Suprapubic skin (tissue), 4 donors: ENCODE measurements at regions not wholly inside any gene's neighbourhood (a gene's known extent, or its start where the extent isn't known, plus 50 kb on each side); places are given as distances from the start of the nearest gene placed in this dataset.

Source experiments
- EP300 ChIP-seq: sonication (generic); formaldehyde crosslinking; IDR thresholded peaks from one replicate; pipeline ENCODE4 v1.6.1; 2017; ENCODE audit warnings: antibody characterized with exemption
- POLR2A ChIP-seq, 2 donors: fragments of 450-650 bp; IDR thresholded peaks; one replicate each; pipeline ENCODE4 v1.6.1; 2017; ENCODE audit warnings: antibody characterized with exemption in 2 of 2, mild to moderate bottlenecking in 2 of 2, moderate library complexity in 2 of 2
- POLR2AphosphoS5 ChIP-seq, 3 donors: sonication (generic); formaldehyde crosslinking; IDR thresholded peaks; one replicate each; pipeline ENCODE4 v1.6.1; 2017; ENCODE audit warnings: antibody characterized with exemption in 3 of 3
- TF ChIP-seq, protein P1 (sequence below), 2 donors: fragments of 200-600 bp in 1 of 2; fragments of 450-650 bp in 1 of 2; sonication (generic) in 1 of 2; IDR thresholded peaks; one replicate each; pipeline ENCODE4 v1.5.1; 2016 to 2019; ENCODE audit warnings: antibody characterized with exemption in 2 of 2, mild to moderate bottlenecking in 1 of 2, moderate library complexity in 1 of 2

DNA sequence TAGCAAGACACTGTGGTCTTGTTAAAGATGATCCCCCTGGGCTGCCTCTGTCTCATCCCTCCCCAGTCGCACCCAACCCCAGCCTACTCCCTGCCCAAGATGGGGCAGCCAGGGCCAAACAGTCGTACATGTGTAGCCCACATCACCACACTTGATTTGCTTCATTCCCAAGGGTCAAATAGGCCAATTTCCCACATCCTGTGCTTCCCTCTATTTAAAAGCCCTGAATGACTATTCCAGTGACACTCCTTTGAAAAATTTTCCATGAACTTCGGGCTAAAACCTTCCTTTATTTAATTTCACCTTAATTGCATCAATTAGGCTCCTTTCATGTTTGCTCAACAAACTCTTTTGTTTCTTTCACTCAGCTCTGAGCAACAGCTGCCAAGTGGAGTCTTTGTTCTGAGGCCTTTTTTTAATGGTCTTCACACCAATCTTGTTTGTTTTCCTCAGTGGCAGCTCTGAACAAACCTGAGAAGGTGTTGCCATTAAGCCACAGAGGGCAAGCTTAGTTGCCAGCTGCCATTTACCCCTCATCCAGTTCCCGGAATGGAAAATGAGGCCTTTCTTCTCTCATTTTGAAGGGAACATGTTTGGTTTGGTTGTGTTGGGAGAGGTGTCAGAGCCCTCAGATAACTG, 126.9 kb downstream of the APIP start:
- TF ChIP-seq, protein P1, sequence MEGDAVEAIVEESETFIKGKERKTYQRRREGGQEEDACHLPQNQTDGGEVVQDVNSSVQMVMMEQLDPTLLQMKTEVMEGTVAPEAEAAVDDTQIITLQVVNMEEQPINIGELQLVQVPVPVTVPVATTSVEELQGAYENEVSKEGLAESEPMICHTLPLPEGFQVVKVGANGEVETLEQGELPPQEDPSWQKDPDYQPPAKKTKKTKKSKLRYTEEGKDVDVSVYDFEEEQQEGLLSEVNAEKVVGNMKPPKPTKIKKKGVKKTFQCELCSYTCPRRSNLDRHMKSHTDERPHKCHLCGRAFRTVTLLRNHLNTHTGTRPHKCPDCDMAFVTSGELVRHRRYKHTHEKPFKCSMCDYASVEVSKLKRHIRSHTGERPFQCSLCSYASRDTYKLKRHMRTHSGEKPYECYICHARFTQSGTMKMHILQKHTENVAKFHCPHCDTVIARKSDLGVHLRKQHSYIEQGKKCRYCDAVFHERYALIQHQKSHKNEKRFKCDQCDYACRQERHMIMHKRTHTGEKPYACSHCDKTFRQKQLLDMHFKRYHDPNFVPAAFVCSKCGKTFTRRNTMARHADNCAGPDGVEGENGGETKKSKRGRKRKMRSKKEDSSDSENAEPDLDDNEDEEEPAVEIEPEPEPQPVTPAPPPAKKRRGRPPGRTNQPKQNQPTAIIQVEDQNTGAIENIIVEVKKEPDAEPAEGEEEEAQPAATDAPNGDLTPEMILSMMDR (IDR thresholded peaks at IDR 0.05), result no peak
- TF ChIP-seq POLR2AphosphoS5 (IDR thresholded peaks at IDR 0.05) (no peak), EP300 (no peak), POLR2A (IDR thresholded peaks at IDR 0.05) (no peak)
